ENCODE measurements at regions not wholly inside any gene's neighbourhood (a gene's known extent, or its start where the extent isn't known, plus 50 kb on each side); places are given as distances from the start of the nearest gene placed in this dataset.

- DNase-seq: no peak
Measured at GRCh38 chr6:167567142-167568033, 242.5 kb downstream of the TTLL2 start.

GRCh38 chr6:167568407-167569024, 243.6 kb downstream of the TTLL2 start:
- no peak for DNase-seq

- DNase-seq: no peak
Measured at GRCh38 chr6:167569041-167569805, 244.3 kb downstream of the TTLL2 start.

GRCh38 chr6:167569879-167570278, 245.0 kb downstream of the TTLL2 start:
- no peak for DNase-seq

- DNase-seq: no peak
Measured at GRCh38 chr6:167570460-167571400, 245.8 kb downstream of the TTLL2 start.

GRCh38 chr6:167571550-167571949, 246.7 kb downstream of the TTLL2 start:
- DNase-seq: no peak

- no peak for DNase-seq
Measured at GRCh38 chr6:167572106-167572505, 247.2 kb downstream of the TTLL2 start.

- DNase-seq: no peak
Measured at GRCh38 chr6:167572841-167573271, 248.0 kb downstream of the TTLL2 start.

- no peak for DNase-seq
Measured at GRCh38 chr6:167573461-167574215, 248.8 kb downstream of the TTLL2 start.

GRCh38 chr6:167574431-167575151, 249.7 kb downstream of the TTLL2 start:
- no peak for DNase-seq

- DNase-seq: no peak
Measured at GRCh38 chr6:167575158-167575696, 250.3 kb downstream of the TTLL2 start.

GRCh38 chr6:167576050-167576741, 250.5 kb upstream of the AFDN start:
- DNase-seq: no peak

GRCh38 chr6:167576828-167577503, 249.7 kb upstream of the AFDN start:
- DNase-seq: no peak

GRCh38 chr6:167577891-167578361, 248.8 kb upstream of the AFDN start:
- no peak for DNase-seq

- DNase-seq: no peak
Measured at GRCh38 chr6:167578371-167578901, 248.3 kb upstream of the AFDN start.

- DNase-seq: no peak
Measured at GRCh38 chr6:167579806-167580618, 246.7 kb upstream of the AFDN start.

GRCh38 chr6:167580619-167580911, 246.1 kb upstream of the AFDN start:
- DNase-seq: peak in 1 of 3 donors; percentile 10

GRCh38 chr6:167581637-167582036, 245.1 kb upstream of the AFDN start:
- DNase-seq: no peak

All from suppressor macrophage treated with lipopolysaccharide for 1 hour (primary cell).